ENCODE measurements at regions not wholly inside any gene's neighbourhood (a gene's known extent, or its start where the extent isn't known, plus 50 kb on each side); places are given as distances from the start of the nearest gene placed in this dataset.

GRCh38 chr1:220425852-220426251 is 102.1 kb upstream of the MARK1 start:
- TF ChIP-seq, protein P1, sequence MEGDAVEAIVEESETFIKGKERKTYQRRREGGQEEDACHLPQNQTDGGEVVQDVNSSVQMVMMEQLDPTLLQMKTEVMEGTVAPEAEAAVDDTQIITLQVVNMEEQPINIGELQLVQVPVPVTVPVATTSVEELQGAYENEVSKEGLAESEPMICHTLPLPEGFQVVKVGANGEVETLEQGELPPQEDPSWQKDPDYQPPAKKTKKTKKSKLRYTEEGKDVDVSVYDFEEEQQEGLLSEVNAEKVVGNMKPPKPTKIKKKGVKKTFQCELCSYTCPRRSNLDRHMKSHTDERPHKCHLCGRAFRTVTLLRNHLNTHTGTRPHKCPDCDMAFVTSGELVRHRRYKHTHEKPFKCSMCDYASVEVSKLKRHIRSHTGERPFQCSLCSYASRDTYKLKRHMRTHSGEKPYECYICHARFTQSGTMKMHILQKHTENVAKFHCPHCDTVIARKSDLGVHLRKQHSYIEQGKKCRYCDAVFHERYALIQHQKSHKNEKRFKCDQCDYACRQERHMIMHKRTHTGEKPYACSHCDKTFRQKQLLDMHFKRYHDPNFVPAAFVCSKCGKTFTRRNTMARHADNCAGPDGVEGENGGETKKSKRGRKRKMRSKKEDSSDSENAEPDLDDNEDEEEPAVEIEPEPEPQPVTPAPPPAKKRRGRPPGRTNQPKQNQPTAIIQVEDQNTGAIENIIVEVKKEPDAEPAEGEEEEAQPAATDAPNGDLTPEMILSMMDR (IDR thresholded peaks at IDR 0.05; ENCODE audit: low read depth, low read length): no peak
- TF ChIP-seq EZH2phosphoT487 (IDR thresholded peaks at IDR 0.05; ENCODE audit: low read depth): no peak

Data from OCI-LY3 (cell line).